Prostate gland (tissue), 2 donors: ENCODE measurements at regions not wholly inside any gene's neighbourhood (a gene's known extent, or its start where the extent isn't known, plus 50 kb on each side); places are given as distances from the start of the nearest gene placed in this dataset.

Source experiments
- POLR2A ChIP-seq: fragments of 450-650 bp; IDR thresholded peaks from one replicate; pipeline ENCODE4 v1.6.1; 2016; ENCODE audit warnings: antibody characterized with exemption, mild to moderate bottlenecking
- TF ChIP-seq, protein P1 (sequence below), 4 experiments: fragments of 200-600 bp in 2 of 4; fragments of 450-650 bp in 2 of 4; sonication (generic) in 2 of 4; IDR thresholded peaks; 1 replicate in 3 of 4; 2 replicates in 1 of 4; pipeline ENCODE4 v1.5.1; 2016 to 2019; ENCODE audit warnings: antibody characterized with exemption in 4 of 4, mild to moderate bottlenecking in 2 of 4, moderate library complexity in 2 of 4

- no peak for TF ChIP-seq POLR2A
- TF ChIP-seq, protein P1, sequence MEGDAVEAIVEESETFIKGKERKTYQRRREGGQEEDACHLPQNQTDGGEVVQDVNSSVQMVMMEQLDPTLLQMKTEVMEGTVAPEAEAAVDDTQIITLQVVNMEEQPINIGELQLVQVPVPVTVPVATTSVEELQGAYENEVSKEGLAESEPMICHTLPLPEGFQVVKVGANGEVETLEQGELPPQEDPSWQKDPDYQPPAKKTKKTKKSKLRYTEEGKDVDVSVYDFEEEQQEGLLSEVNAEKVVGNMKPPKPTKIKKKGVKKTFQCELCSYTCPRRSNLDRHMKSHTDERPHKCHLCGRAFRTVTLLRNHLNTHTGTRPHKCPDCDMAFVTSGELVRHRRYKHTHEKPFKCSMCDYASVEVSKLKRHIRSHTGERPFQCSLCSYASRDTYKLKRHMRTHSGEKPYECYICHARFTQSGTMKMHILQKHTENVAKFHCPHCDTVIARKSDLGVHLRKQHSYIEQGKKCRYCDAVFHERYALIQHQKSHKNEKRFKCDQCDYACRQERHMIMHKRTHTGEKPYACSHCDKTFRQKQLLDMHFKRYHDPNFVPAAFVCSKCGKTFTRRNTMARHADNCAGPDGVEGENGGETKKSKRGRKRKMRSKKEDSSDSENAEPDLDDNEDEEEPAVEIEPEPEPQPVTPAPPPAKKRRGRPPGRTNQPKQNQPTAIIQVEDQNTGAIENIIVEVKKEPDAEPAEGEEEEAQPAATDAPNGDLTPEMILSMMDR (IDR thresholded peaks at IDR 0.05), result no peak
These were observed 301.9 kb downstream of the GPAT3 start for GRCh38 chr4:83837614-83838308.
